Tibial artery (tissue), 4 donors: ENCODE measurements at regions not wholly inside any gene's neighbourhood (a gene's known extent, or its start where the extent isn't known, plus 50 kb on each side); places are given as distances from the start of the nearest gene placed in this dataset.
"Not testable (repeated sequence)": the region's sequence is repeated elsewhere in the genome, so short reads cannot be mapped to it uniquely, and the experiment has no call there.

Experiments
- DNase-seq, 2 donors: peaks; one replicate each; pipeline ENCODE4 v3.0.0-alpha.2; 2019
- H3K27ac ChIP-seq, 2 donors: fragments of 200-600 bp; sonication (generic) in 1 of 2; 1 replicate in 1 of 2; 2 replicates in 1 of 2; pipeline ENCODE4 v1.5.1; 2018 to 2019; ENCODE audit warnings: mild to moderate bottlenecking in 1 of 2
- H3K27me3 ChIP-seq, 2 donors: fragments of 200-600 bp; sonication (generic) in 1 of 2; one replicate each; pipeline versions ENCODE4 v1.5.1 to v1.6.0; 2016 to 2019
- H3K36me3 ChIP-seq, 3 donors: fragments of 200-600 bp; sonication (generic) in 2 of 3; one replicate each; pipeline ENCODE4 v1.5.1; 2016 to 2019; ENCODE audit warnings: mild to moderate bottlenecking in 2 of 3
- H3K4me1 ChIP-seq, 4 donors: fragments of 200-600 bp; sonication (generic) in 2 of 4; 1 replicate in 3 of 4; 2 replicates in 1 of 4; pipeline ENCODE4 v1.5.1; 2016 to 2019
- H3K4me3 ChIP-seq, 2 donors: fragments of 200-600 bp; sonication (generic) in 1 of 2; 1 replicate in 1 of 2; 2 replicates in 1 of 2; pipeline ENCODE4 v1.5.1; 2018 to 2019; ENCODE audit warnings: mild to moderate bottlenecking in 2 of 2
- H3K9me3 ChIP-seq, 3 donors: fragments of 200-600 bp; sonication (generic) in 1 of 3; one replicate each; pipeline ENCODE4 v1.5.1; 2016 to 2019
- CTCF ChIP-seq, 2 experiments: fragments of 200-600 bp in 1 of 2; fragments of 450-650 bp in 1 of 2; IDR thresholded peaks; one replicate each; pipeline ENCODE4 v1.5.1; 2017 to 2019; ENCODE audit warnings: antibody characterized with exemption in 2 of 2, mild to moderate bottlenecking in 1 of 2, moderate library complexity in 1 of 2
- intact Hi-C: fragments of 100-400 bp; cut with DNase I; formaldehyde crosslinking; loops from one replicate; pipeline ENCODE4 v1.15.0; 2023; ENCODE audit warnings: low total_unique reads

GRCh38 chr5:96203761-96204160 lies 229.3 kb downstream of the PCSK1 start:
- no peak overlapping the region for H3K4me3 ChIP-seq
- H3K36me3 ChIP-seq: no peaks in the 10 kb centered on the region
- intact Hi-C loops: no loop called here

GRCh38 chr5:96201503-96201902 lies 231.5 kb downstream of the PCSK1 start:
- H3K4me1 ChIP-seq: peaks cover 0 to 11% (median 0%) of the 10 kb centered on the region in 4 donors

More at GRCh38 chr5:96203761-96204160, 229.3 kb downstream of the PCSK1 start:
- no peak for DNase-seq
- Histone ChIP-seq H3K9me3 (peaks cover 0 to 25% (median 10%) of the 10 kb centered on the region in 3 donors), H3K27ac (no peak overlapping the region), H3K27me3 (no peaks in the 10 kb centered on the region), H3K4me1 (peaks cover 0 to 10% (median 0%) of the 10 kb centered on the region in 4 donors)
- TF ChIP-seq CTCF (IDR thresholded peaks at IDR 0.05): no peak

GRCh38 chr5:96200641-96201040 lies 232.4 kb downstream of the PCSK1 start:
- Histone ChIP-seq H3K4me1 (peaks cover 0 to 11% (median 0%) of the 10 kb centered on the region in 4 donors), H3K27ac (no peak overlapping the region), H3K36me3 (no peaks in the 10 kb centered on the region), H3K9me3 (no peaks in the 10 kb centered on the region), H3K4me3 (no peak overlapping the region), H3K27me3 (no peaks in the 10 kb centered on the region)
- intact Hi-C loops: no loop called here
- no peak for TF ChIP-seq CTCF (IDR thresholded peaks at IDR 0.05)
- no peak for DNase-seq

More at GRCh38 chr5:96201503-96201902, 231.5 kb downstream of the PCSK1 start:
- Histone ChIP-seq H3K4me3 (no peak overlapping the region), H3K9me3 (peaks cover 0 to 3% (median 0%) of the 10 kb centered on the region in 3 donors), H3K27me3 (no peaks in the 10 kb centered on the region), H3K27ac (no peak overlapping the region), H3K36me3 (no peaks in the 10 kb centered on the region)
- DNase-seq: no peak
- intact Hi-C loops: no loop called here
- no peak for TF ChIP-seq CTCF (IDR thresholded peaks at IDR 0.05)

- intact Hi-C loops: no loop called here
- H3K4me1 ChIP-seq: peaks cover 0 to 18% (median 0%) of the 10 kb centered on the region in 4 donors
- no peaks in the 10 kb centered on the region for H3K36me3 ChIP-seq
- DNase-seq: no peak
- H3K4me3 ChIP-seq: no peak overlapping the region
- no peaks in the 10 kb centered on the region for H3K27me3 ChIP-seq
- no peaks in the 10 kb centered on the region for H3K9me3 ChIP-seq
- no peak for TF ChIP-seq CTCF (IDR thresholded peaks at IDR 0.05)
- no peak overlapping the region for H3K27ac ChIP-seq
These were observed 233.3 kb downstream of the PCSK1 start for GRCh38 chr5:96199713-96200183.

GRCh38 chr5:96198356-96199058 lies 234.5 kb downstream of the PCSK1 start:
- H3K27ac ChIP-seq: no peak overlapping the region
- H3K27me3 ChIP-seq: no peaks in the 10 kb centered on the region
- H3K36me3 ChIP-seq: no peaks in the 10 kb centered on the region
- no peak for DNase-seq
- no peaks in the 10 kb centered on the region for H3K9me3 ChIP-seq
- H3K4me3 ChIP-seq: no peak overlapping the region
- TF ChIP-seq CTCF (IDR thresholded peaks at IDR 0.05): no peak
- intact Hi-C loops: no loop called here
- H3K4me1 ChIP-seq: peaks cover 0 to 24% (median 0%) of the 10 kb centered on the region in 4 donors

GRCh38 chr5:96197767-96198166 lies 235.3 kb downstream of the PCSK1 start:
- DNase-seq, H3K27ac ChIP-seq, H3K27me3 ChIP-seq, intact Hi-C loops, H3K9me3 ChIP-seq, H3K4me3 ChIP-seq, H3K36me3 ChIP-seq: not testable (repeated sequence)
- H3K4me1 ChIP-seq: peaks cover 0 to 24% (median 0%) of the 10 kb centered on the region in 4 donors
